ENCODE measurements at regions not wholly inside any gene's neighbourhood (a gene's known extent, or its start where the extent isn't known, plus 50 kb on each side); places are given as distances from the start of the nearest gene placed in this dataset.

- peak; percentile 16 for DNase-seq
Measured at GRCh38 chr2:120902592-120902991, 166.9 kb downstream of the GLI2 start.

GRCh38 chr2:120904379-120904778 is 168.7 kb downstream of the GLI2 start:
- DNase-seq: no peak

- DNase-seq: no peak
Measured at GRCh38 chr2:120904830-120905234, 169.2 kb downstream of the GLI2 start.

- DNase-seq: no peak
Measured at GRCh38 chr2:120905298-120905697, 169.6 kb downstream of the GLI2 start.

- DNase-seq: no peak
Measured at GRCh38 chr2:120905824-120906571, 170.3 kb downstream of the GLI2 start.

GRCh38 chr2:120906914-120907313 is 171.2 kb downstream of the GLI2 start:
- DNase-seq: no peak

GRCh38 chr2:120907822-120908221 is 172.2 kb downstream of the GLI2 start:
- DNase-seq: no peak

- DNase-seq: no peak
Measured at GRCh38 chr2:120908314-120908975, 172.8 kb downstream of the GLI2 start.

GRCh38 chr2:120909102-120909501 is 173.4 kb downstream of the GLI2 start:
- no peak for DNase-seq

- no peak for DNase-seq
Measured at GRCh38 chr2:120910164-120910563, 174.5 kb downstream of the GLI2 start.

- no peak for DNase-seq
Measured at GRCh38 chr2:120910956-120911951, 175.6 kb downstream of the GLI2 start.

GRCh38 chr2:120912101-120912985 is 176.7 kb downstream of the GLI2 start:
- no peak for DNase-seq

- no peak for DNase-seq
Measured at GRCh38 chr2:120913972-120914838, 178.5 kb downstream of the GLI2 start.

- no peak for DNase-seq
Measured at GRCh38 chr2:120914839-120915521, 179.3 kb downstream of the GLI2 start.

- no peak for DNase-seq
Measured at GRCh38 chr2:120915670-120916069, 180.0 kb downstream of the GLI2 start.

GRCh38 chr2:120916446-120916845 is 180.8 kb downstream of the GLI2 start:
- no peak for DNase-seq

- DNase-seq: no peak
Measured at GRCh38 chr2:120917886-120918285, 182.2 kb downstream of the GLI2 start.

- no peak for DNase-seq
Measured at GRCh38 chr2:120919216-120919615, 183.5 kb downstream of the GLI2 start.

- DNase-seq: no peak
Measured at GRCh38 chr2:120919771-120920453, 184.2 kb downstream of the GLI2 start.
